Duodenal mucosa (tissue), 2 donors: ENCODE measurements at regions not wholly inside any gene's neighbourhood (a gene's known extent, or its start where the extent isn't known, plus 50 kb on each side); places are given as distances from the start of the nearest gene placed in this dataset.

Experiments
- H3K27ac ChIP-seq: one replicate; pipeline ENCODE4 v1.7.0; 2013; ENCODE audit warnings: low read depth, low read length
- H3K27me3 ChIP-seq, 2 donors: one replicate each; pipeline ENCODE4 v1.7.0; 2013; ENCODE audit warnings: low read length in 2 of 2, control low read depth in 1 of 2; ENCODE audit not compliant: insufficient read depth in 2 of 2, control insufficient read depth in 1 of 2
- H3K36me3 ChIP-seq, 2 donors: one replicate each; pipeline ENCODE4 v1.7.0; 2013; ENCODE audit warnings: low read length in 2 of 2, control low read depth in 1 of 2; ENCODE audit not compliant: insufficient read depth in 2 of 2, control insufficient read depth in 1 of 2
- H3K4me1 ChIP-seq, 2 donors: one replicate each; pipeline ENCODE4 v1.7.0; 2013; ENCODE audit warnings: low read length in 2 of 2, control low read depth in 1 of 2; ENCODE audit not compliant: insufficient read depth in 2 of 2, control insufficient read depth in 1 of 2
- H3K4me3 ChIP-seq, 2 donors: one replicate each; pipeline ENCODE4 v1.7.0; 2013; ENCODE audit warnings: low read length in 2 of 2, low read depth in 1 of 2
- H3K9ac ChIP-seq, 2 donors: one replicate each; pipeline ENCODE4 v1.7.0; 2013; ENCODE audit warnings: low read length in 2 of 2, low read depth in 1 of 2
- H3K9me3 ChIP-seq, 2 donors: one replicate each; pipeline ENCODE4 v1.7.0; 2013; ENCODE audit warnings: low read length in 2 of 2, control low read depth in 1 of 2; ENCODE audit not compliant: control insufficient read depth in 1 of 2

DNA sequence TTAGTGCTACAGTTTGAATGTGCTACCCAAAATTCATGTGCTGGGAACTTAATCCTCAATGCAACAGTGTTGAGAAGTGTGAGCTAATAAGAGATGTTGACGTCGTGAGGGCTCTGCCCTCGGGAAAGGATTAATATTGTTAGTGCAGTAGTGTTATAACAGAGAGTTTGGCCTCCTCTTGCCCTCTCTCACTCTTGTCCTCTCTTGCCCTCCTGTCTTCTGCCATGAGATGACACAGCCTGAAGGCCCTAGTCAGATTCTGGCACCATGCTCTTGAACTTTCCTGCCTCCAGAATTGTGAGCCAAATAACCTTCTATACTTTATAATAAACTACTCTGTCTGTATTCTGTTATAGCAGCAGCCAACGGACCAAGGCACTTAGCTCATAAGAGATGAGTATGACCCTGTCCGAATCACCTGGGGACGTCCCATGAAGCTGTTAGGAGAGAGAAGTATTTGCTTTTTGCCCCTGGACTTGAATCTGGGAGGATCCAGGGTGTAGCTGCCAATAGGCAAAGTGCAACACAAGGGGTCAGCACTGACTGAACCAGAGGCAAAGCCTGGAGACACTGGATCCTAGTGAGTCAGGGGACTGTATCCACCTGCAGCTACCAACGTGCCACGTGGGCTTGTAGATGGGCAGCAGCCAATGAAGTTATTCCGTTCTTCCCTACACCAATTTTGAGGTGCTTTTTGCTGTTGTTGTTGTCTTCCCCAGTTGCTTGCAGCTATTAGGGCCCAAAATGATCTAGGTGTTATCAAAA lies 233.7 kb downstream of the THBS2 start:
- Histone ChIP-seq H3K36me3 (no peaks in the 10 kb centered on the region), H3K9ac (no peak overlapping the region), H3K4me1 (peaks cover 0 to 6% of the 10 kb centered on the region in 2 donors), H3K9me3 (peaks cover 0 to 3% of the 10 kb centered on the region in 2 donors), H3K27me3 (no peaks in the 10 kb centered on the region), H3K27ac (no peak overlapping the region), H3K4me3 (no peak overlapping the region)

DNA sequence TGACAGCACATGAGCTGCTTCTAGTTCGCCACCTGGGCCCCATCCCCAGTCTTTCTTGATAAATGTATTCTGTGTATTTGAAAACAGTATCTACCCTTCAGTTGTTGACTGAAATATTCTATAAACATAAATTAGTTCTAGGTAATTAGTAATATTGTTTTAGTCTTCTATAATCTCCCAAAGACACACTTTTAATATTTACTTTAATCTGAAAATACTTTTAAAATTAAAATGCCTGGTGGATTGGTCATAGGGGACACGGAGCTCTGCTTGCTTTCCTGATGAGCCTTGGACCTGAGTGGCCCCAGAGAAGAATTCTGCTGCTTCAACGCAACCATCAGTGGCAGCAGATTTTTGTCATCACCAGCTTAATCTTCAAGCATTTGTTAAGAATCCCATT lies 234.5 kb downstream of the THBS2 start:
- Histone ChIP-seq H3K4me1 (peaks cover 0 to 6% of the 10 kb centered on the region in 2 donors), H3K9ac (no peak overlapping the region), H3K4me3 (no peak overlapping the region), H3K27ac (no peak overlapping the region), H3K36me3 (no peaks in the 10 kb centered on the region), H3K27me3 (no peaks in the 10 kb centered on the region), H3K9me3 (peaks cover 0 to 3% of the 10 kb centered on the region in 2 donors)

DNA sequence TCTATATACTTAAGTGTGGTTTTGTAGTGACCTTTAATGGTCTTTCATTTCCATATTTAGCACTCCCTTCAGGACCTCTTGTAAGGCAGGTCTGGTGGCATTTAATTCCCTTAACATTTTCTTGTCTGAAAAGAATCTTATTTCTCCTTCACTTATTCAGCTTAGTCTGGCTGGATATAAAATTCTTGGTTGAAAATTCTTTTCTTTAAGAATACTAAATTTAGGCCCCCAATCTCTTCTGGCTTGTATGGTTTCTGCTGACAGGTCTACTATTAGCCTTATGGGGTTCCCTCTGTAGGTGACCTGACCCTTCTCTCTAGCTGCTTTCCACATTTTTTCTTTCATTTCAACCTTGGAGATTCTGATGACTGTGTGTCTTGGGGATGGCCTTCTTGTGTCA lies 236.9 kb downstream of the THBS2 start:
- Histone ChIP-seq H3K36me3 (no peaks in the 10 kb centered on the region), H3K27me3 (no peaks in the 10 kb centered on the region), H3K27ac (no peak overlapping the region), H3K4me1 (peaks cover 0 to 6% of the 10 kb centered on the region in 2 donors), H3K9ac (no peak overlapping the region), H3K4me3 (no peak overlapping the region), H3K9me3 (peaks cover 0 to 3% of the 10 kb centered on the region in 2 donors)

DNA sequence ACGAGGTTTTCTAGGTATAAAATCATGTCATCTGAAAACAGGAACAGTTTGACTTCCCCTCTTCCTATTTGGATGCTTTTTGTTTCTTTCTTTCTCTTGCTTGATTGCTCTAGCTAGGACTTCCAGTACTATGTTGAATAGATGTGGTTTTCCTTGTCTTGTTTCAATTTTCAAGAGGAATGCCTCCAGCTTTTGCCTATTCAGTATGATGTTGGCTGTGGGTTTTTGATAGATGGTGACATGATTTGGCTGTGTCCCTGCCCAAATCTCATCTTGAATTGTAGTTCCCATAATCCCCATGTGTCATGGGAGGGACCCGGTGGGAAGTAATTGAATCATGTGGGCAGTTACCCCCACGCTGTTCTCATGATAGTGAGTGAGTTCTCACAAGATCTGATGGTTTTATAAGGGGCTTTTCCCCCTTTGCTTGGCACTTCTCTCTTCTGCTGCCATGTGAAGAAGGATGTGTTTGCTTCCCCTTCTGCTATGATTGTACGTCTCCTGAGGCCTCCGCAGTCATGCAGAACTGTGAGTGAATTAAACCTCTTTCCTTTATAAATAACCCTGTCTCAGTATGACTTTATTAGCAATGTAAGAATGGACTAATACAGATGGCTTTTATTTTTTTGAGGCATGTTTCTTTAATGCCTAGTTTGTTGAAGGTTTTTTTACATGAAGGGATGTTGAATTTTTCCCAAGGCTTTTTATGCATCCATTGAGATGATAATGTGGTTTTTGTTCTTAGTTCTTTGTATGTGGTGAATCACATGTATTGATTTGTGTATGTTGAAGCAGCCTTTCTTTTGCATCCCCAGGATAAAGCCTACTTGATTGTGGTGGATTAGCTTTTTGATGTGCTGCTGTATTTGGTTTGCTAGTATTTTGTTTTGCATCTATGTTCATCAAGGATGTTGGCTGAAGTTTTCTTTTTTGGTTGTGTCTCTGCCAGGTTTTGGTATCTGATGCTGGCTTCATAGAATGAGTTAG lies 239.1 kb downstream of the THBS2 start:
- no peak overlapping the region for H3K4me3 ChIP-seq
- H3K27me3 ChIP-seq: no peaks in the 10 kb centered on the region
- no peak overlapping the region for H3K9ac ChIP-seq
- no peak overlapping the region for H3K27ac ChIP-seq
- H3K36me3 ChIP-seq: no peaks in the 10 kb centered on the region
- H3K4me1 ChIP-seq: no peaks in the 10 kb centered on the region
- peaks cover 0 to 3% of the 10 kb centered on the region in 2 donors for H3K9me3 ChIP-seq

DNA sequence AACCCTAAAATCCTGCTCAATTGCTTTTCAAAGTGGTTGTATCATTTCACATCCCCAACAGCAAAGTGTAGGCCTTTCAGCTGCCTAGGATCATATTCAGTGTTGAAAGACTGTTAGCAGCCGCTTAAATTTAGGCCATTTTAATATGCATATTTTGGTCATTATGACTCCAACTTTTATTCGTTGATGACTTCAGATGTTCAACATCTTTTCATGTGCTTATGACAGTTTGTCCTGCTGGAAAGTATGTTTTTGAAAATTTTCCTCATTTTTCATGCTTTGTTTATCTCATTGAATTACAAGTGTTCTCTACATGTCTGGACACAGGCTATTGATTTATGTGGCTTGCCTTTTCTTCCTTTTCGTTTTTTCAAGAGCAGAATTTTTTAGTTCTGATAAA lies 244.0 kb downstream of the THBS2 start:
- Histone ChIP-seq H3K27ac (no peak overlapping the region), H3K9me3 (no peaks in the 10 kb centered on the region), H3K36me3 (no peaks in the 10 kb centered on the region), H3K27me3 (no peaks in the 10 kb centered on the region), H3K4me3 (no peak overlapping the region), H3K9ac (no peak overlapping the region), H3K4me1 (peaks cover 0 to 4% of the 10 kb centered on the region in 2 donors)

DNA sequence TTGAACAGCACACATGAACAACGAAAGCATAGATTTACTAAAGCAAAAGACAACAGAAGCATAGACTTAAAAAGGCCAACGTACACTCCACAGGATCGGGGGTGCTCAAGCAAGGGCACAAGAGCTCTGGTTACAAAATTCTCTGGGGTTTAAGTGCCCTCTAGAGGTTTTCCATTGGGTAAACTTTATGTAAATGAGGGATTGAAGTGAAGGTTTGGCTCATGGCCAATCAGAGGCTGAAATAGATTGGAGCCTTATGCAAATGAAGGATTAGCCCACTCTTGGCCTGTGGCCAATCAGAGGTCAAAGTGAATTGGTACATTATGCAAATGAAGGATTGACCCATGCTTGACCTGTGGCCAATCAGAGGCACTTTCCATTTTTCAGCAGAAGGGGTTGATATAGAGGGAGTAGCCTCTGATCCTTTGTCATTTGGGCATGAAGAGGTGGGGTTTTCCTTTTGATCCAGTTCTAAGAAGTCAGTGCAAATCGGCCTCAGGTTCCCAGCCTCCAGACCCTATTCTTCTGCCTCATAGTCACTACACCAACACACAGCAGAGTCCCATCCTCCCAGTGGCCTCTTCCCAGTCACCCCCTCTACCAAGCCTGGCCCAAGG lies 244.9 kb downstream of the THBS2 start:
- Histone ChIP-seq H3K4me1 (peaks cover 0 to 4% of the 10 kb centered on the region in 2 donors), H3K36me3 (no peaks in the 10 kb centered on the region), H3K27ac (no peak overlapping the region), H3K9ac (no peak overlapping the region), H3K4me3 (no peak overlapping the region), H3K27me3 (no peaks in the 10 kb centered on the region), H3K9me3 (no peaks in the 10 kb centered on the region)

DNA sequence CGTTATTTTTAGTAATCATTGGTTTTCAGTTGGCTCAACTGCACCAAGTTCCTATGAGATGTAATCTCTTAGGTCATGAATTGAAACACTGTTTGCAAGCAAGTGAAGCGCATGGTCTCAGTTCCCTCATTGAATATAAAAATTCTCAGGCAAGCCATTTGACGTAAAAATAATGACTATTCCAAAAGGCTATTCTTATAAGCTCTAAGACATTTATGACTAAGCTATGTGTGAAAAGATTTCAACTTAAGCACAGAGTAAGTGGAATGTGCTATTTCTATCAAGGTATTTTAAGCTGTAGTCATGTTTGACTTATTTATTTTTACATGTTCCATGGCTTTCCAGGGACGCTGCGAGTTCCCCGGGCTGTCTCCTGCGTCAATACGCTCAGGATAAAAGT lies 248.5 kb downstream of the THBS2 start:
- Histone ChIP-seq H3K4me1 (peaks cover 0 to 4% of the 10 kb centered on the region in 2 donors), H3K9me3 (no peaks in the 10 kb centered on the region), H3K27me3 (peaks cover 0 to 4% of the 10 kb centered on the region in 2 donors), H3K27ac (no peak overlapping the region), H3K4me3 (no peak overlapping the region), H3K36me3 (no peaks in the 10 kb centered on the region), H3K9ac (no peak overlapping the region)

DNA sequence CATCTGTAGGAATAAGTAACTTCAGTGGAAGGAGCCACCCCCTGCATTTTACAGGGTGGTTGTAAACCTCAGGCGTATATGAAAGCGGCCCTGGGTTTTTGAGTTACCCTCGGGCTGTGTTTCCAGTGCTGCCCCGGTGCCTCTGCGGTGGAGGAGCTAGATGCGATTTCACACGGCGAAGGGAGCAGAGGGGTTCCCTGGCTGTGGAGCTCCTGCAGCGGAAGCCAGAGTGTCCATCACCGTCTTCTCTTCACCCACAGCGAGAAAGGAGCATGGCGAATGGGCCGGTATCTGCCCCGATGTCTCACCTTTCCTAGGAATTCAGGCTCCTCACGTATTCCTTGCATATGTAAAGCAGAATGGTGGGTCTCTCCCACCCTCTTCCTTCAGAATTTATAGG lies 253.6 kb downstream of the THBS2 start:
- no peak overlapping the region for H3K27ac ChIP-seq
- H3K27me3 ChIP-seq: peaks cover 0 to 4% of the 10 kb centered on the region in 2 donors
- no peak overlapping the region for H3K9ac ChIP-seq
- no peaks in the 10 kb centered on the region for H3K36me3 ChIP-seq
- no peak overlapping the region for H3K4me3 ChIP-seq
- H3K4me1 ChIP-seq: no peaks in the 10 kb centered on the region
- no peaks in the 10 kb centered on the region for H3K9me3 ChIP-seq

DNA sequence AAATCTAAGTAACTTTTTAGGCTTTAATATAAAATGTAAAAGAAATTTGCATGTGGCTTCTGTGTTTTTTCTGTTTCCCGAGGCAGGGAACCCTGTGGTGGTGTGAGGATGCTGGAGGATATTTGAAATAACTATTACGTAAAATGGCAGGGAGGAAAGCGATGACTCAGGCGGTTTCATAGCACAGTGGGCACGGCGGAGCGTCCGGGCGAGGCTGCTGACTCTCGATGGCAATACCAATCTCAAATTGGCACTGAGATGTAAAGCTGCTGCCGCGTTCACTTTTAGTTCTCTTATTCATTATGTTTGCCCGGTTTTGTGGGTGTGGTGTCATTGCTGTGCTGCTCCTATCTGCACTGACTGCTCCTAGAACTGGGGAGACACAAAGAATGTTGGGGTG lies 254.3 kb downstream of the THBS2 start:
- H3K4me1 ChIP-seq: no peaks in the 10 kb centered on the region
- H3K9me3 ChIP-seq: no peaks in the 10 kb centered on the region
- no peak overlapping the region for H3K4me3 ChIP-seq
- H3K36me3 ChIP-seq: no peaks in the 10 kb centered on the region
- peaks cover 0 to 4% of the 10 kb centered on the region in 2 donors for H3K27me3 ChIP-seq
- H3K27ac ChIP-seq: no peak overlapping the region
- no peak overlapping the region for H3K9ac ChIP-seq

DNA sequence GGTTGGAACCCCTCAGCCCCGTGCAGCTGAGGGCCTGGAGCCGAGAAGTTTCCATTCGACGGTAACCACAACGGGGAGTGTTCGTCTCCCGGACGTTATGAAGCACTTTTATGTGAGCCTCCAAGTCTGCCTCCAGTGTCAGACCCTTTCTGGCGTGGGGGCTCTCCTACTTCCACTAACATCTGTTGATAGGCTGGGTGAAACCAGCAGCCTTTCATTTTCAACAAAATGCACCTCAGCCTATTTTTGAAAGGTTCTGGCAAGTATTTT lies 257.4 kb downstream of the THBS2 start:
- no peaks in the 10 kb centered on the region for H3K4me1 ChIP-seq
- no peaks in the 10 kb centered on the region for H3K36me3 ChIP-seq
- H3K9me3 ChIP-seq: no peaks in the 10 kb centered on the region
- no peak overlapping the region for H3K9ac ChIP-seq
- no peak overlapping the region for H3K4me3 ChIP-seq
- no peak overlapping the region for H3K27ac ChIP-seq
- H3K27me3 ChIP-seq: peaks cover 0 to 4% of the 10 kb centered on the region in 2 donors
